ENCODE measurements at regions not wholly inside any gene's neighbourhood (a gene's known extent, or its start where the extent isn't known, plus 50 kb on each side); places are given as distances from the start of the nearest gene placed in this dataset.

DNA sequence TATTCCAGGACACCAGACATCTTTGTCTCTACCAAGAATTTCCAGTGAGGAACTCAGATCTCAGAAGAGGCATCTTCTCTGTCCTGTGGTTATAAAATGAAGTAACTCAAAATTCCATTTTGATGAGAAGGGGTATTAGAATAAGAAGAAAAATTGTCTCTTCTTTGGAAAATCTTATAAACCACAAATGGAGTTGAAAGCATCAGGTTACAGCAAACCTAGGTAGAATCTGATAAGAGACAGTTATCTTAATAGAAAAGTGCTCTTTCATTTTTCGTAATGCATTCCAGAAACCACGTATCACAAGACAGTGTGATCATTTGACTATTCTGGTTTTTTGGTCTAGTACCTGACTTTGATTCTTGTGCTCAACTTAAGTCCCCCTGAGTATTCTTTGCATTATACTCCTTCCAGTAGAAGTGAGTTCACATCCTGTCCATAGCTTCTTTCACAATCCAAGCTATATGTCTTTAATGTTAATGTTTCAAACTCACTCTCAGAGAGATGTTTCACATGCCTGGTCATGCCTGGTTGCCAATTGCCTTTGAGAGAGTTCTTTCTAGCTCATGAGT, 120.9 kb upstream of the PRDX6 start:
- TF ChIP-seq POLR2A (IDR thresholded peaks at IDR 0.05; ENCODE audit: low read depth) (no peak), POLR2AphosphoS5 (IDR thresholded peaks at IDR 0.05) (no peak), EP300 (IDR thresholded peaks at IDR 0.05) (no peak)
- TF ChIP-seq, protein P1, sequence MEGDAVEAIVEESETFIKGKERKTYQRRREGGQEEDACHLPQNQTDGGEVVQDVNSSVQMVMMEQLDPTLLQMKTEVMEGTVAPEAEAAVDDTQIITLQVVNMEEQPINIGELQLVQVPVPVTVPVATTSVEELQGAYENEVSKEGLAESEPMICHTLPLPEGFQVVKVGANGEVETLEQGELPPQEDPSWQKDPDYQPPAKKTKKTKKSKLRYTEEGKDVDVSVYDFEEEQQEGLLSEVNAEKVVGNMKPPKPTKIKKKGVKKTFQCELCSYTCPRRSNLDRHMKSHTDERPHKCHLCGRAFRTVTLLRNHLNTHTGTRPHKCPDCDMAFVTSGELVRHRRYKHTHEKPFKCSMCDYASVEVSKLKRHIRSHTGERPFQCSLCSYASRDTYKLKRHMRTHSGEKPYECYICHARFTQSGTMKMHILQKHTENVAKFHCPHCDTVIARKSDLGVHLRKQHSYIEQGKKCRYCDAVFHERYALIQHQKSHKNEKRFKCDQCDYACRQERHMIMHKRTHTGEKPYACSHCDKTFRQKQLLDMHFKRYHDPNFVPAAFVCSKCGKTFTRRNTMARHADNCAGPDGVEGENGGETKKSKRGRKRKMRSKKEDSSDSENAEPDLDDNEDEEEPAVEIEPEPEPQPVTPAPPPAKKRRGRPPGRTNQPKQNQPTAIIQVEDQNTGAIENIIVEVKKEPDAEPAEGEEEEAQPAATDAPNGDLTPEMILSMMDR (IDR thresholded peaks at IDR 0.05) = no peak
- H3K4me1 ChIP-seq = no peaks in the 10 kb centered on the region
- H3K36me3 ChIP-seq = no peaks in the 10 kb centered on the region
- DNase-seq (ENCODE audit: extremely low spot score) = no peak
- no peaks in the 10 kb centered on the region for H3K9me3 ChIP-seq
- intact Hi-C loops (cut with DNase I) = no loop called here
- H3K27ac ChIP-seq (replicated peaks in 1 of 4) = no peak overlapping the region
- H3K27me3 ChIP-seq = no peaks in the 10 kb centered on the region
- no peak overlapping the region for H3K4me3 ChIP-seq
- 90% methylated on average over 2 of the region's 2 CpGs for WGBS

DNA sequence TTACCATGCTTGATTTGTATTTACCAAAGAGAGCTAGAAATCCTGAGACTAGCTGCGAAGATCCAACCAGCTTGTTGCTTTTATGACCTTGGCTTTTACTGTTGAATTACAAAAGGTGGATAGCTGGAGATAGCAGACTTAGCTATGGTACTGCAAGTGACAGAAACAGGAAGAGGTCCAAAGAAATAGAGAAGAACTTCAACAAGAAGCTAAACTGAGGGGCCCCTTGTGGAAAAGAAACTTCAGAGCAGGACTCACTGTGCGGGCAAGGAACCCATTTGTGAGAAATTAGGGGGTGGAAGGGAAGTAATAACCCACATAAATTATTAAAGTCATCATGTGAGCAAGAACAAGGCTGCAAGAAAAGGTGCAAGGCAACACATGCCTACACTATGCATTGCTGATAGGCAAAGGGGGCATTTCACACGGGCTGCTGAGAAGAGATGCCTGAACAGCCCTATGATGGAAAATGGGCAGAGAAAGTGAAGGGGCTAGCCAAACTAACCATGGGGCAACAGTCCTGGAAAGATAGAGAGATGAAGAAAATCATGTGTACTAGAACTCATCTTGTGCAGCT, 116.6 kb upstream of the PRDX6 start:
- no peak overlapping the region for H3K27ac ChIP-seq (replicated peaks in 1 of 4)
- intact Hi-C loops (cut with DNase I) = no loop called here
- peak; percentile 24 for DNase-seq (ENCODE audit: extremely low spot score)
- H3K9me3 ChIP-seq = no peaks in the 10 kb centered on the region
- no peaks in the 10 kb centered on the region for H3K4me1 ChIP-seq
- no peaks in the 10 kb centered on the region for H3K27me3 ChIP-seq
- H3K36me3 ChIP-seq = no peaks in the 10 kb centered on the region
- no peak overlapping the region for H3K4me3 ChIP-seq
- no peak for TF ChIP-seq EP300 (IDR thresholded peaks at IDR 0.05)
- TF ChIP-seq POLR2AphosphoS5 (IDR thresholded peaks at IDR 0.05) = no peak
- TF ChIP-seq, protein P1 (IDR thresholded peaks at IDR 0.05) = no peak
- TF ChIP-seq POLR2A (IDR thresholded peaks at IDR 0.05; ENCODE audit: low read depth) = no peak
- 70% methylated on average over 3 of the region's 3 CpGs for WGBS

DNA sequence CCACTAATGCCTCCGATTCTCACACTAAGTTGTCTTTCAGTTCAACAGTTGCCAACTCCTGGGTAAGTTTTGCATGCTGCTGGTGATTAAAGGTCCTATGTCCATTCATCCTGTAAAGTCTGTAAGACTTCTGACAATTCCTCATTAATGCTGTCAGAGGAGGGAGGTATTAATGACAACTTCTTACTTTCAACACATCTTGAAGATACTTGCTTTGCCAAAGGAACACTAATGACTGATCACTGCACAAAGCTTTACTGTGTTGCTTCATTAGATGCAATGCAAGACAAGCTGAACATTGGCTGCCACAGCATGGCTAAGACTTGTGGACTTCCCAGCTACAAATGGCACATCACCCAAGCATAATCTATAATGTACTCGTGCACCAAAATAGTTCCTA, 114.6 kb upstream of the PRDX6 start:
- intact Hi-C loops (cut with DNase I) = no loop called here
- H3K4me3 ChIP-seq = no peak overlapping the region
- no peaks in the 10 kb centered on the region for H3K9me3 ChIP-seq
- no peaks in the 10 kb centered on the region for H3K27me3 ChIP-seq
- peak; percentile 5 for DNase-seq (ENCODE audit: extremely low spot score)
- TF ChIP-seq POLR2AphosphoS5 (IDR thresholded peaks at IDR 0.05) (no peak), POLR2A (IDR thresholded peaks at IDR 0.05; ENCODE audit: low read depth) (no peak), EP300 (IDR thresholded peaks at IDR 0.05) (no peak)
- TF ChIP-seq, protein P1 (IDR thresholded peaks at IDR 0.05) = no peak
- no peaks in the 10 kb centered on the region for H3K36me3 ChIP-seq
- 84% methylated on average over 2 of the region's 2 CpGs for WGBS
- no peaks in the 10 kb centered on the region for H3K4me1 ChIP-seq
- no peak overlapping the region for H3K27ac ChIP-seq (replicated peaks in 1 of 4)

DNA sequence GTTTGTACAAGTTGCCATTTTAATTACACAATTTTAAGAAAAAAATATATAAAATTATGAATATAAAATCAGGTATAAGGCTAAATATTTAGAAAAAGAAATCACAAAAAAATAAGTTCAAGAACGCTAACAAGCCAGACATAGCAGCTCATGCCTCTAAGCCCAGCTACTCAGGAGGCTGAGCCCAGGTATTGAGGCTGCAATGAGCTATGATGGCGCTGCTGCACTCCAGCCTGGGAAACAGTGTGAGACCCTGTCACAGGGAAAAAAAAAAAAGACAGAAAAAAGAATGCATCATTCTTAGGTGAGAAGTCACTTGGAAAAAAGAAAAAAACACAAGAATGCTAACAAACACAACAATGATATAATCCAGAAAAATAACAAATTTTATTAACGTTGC, 112.3 kb upstream of the PRDX6 start:
- Histone ChIP-seq H3K4me1 (no peaks in the 10 kb centered on the region), H3K36me3 (no peaks in the 10 kb centered on the region), H3K4me3 (no peak overlapping the region), H3K27me3 (no peaks in the 10 kb centered on the region), H3K27ac (replicated peaks in 1 of 4) (no peak overlapping the region), H3K9me3 (peaks cover 0 to 5% (median 0%) of the 10 kb centered on the region in 4 donors)
- WGBS = 80% methylated on average over 3 of the region's 3 CpGs
- intact Hi-C loops (cut with DNase I) = no loop called here
- TF ChIP-seq POLR2AphosphoS5 (IDR thresholded peaks at IDR 0.05) = no peak
- no peak for TF ChIP-seq EP300 (IDR thresholded peaks at IDR 0.05)
- TF ChIP-seq, protein P1 (IDR thresholded peaks at IDR 0.05) = no peak
- no peak for TF ChIP-seq POLR2A (IDR thresholded peaks at IDR 0.05; ENCODE audit: low read depth)
- DNase-seq (ENCODE audit: extremely low spot score) = peak; percentile 14

DNA sequence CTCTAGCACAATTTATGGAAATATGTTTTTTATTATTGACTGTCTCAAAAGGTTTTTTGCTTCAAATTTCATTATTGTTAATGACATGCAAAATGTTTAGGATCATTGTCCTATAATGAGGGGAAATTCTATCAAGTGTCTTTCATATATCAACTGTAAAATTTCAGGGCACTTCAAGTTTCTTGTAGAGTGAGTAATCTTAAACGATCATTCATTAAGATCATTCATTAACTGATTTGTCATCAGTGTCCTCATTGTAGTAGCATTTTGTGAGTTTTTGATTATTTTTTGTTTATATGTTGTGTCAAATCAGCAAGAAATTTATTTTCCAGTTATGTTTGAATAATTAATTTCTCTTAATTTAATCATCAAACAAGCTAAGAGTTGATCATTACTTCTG, 111.8 kb upstream of the PRDX6 start:
- TF ChIP-seq POLR2A (IDR thresholded peaks at IDR 0.05; ENCODE audit: low read depth) (no peak), EP300 (IDR thresholded peaks at IDR 0.05) (no peak)
- TF ChIP-seq, protein P1 (IDR thresholded peaks at IDR 0.05) = no peak
- no peak overlapping the region for H3K4me3 ChIP-seq
- DNase-seq (ENCODE audit: extremely low spot score) = no peak
- WGBS = 84% methylated on average over 1 of the region's 1 CpG
- intact Hi-C loops (cut with DNase I) = no loop called here
- H3K27ac ChIP-seq (replicated peaks in 1 of 4) = no peak overlapping the region
- H3K4me1 ChIP-seq = no peaks in the 10 kb centered on the region
- no peaks in the 10 kb centered on the region for H3K27me3 ChIP-seq
- H3K36me3 ChIP-seq = no peaks in the 10 kb centered on the region
- H3K9me3 ChIP-seq = peaks cover 0 to 5% (median 0%) of the 10 kb centered on the region in 4 donors
